H9 (cell line): ENCODE measurements at regions not wholly inside any gene's neighbourhood (a gene's known extent, or its start where the extent isn't known, plus 50 kb on each side); places are given as distances from the start of the nearest gene placed in this dataset.

ENCODE experiments used
- DNase-seq: peaks from one replicate; pipeline ENCODE4 v3.0.0-alpha.2; 2017
- H2AFZ ChIP-seq: one replicate; pipeline ENCODE4 v1.6.1; 2013; ENCODE audit warnings: mild to moderate bottlenecking, low read length, control low read depth, moderate library complexity
- H2AK5ac ChIP-seq: 2 replicates; pipeline ENCODE4 v1.6.1; 2013; ENCODE audit warnings: low read length, control low read depth, mixed read lengths; ENCODE audit not compliant: insufficient read length
- H2BK120ac ChIP-seq: one replicate; pipeline ENCODE4 v1.6.1; 2013; ENCODE audit warnings: low read depth, mild to moderate bottlenecking, low read length, control low read depth, inconsistent platforms; ENCODE audit not compliant: poor library complexity, severe bottlenecking
- H2BK12ac ChIP-seq: 2 replicates; pipeline ENCODE4 v1.6.1; 2013; ENCODE audit warnings: low read length, control low read depth, mixed read lengths, low read depth; ENCODE audit not compliant: insufficient read length
- H2BK15ac ChIP-seq: 2 replicates; pipeline ENCODE4 v1.6.1; 2013; ENCODE audit warnings: low read depth, low read length, control low read depth
- H2BK20ac ChIP-seq: one replicate; pipeline ENCODE4 v1.6.1; 2013; ENCODE audit warnings: low read depth, mild to moderate bottlenecking, low read length, control low read depth, inconsistent platforms; ENCODE audit not compliant: poor library complexity, severe bottlenecking
- H2BK5ac ChIP-seq: 2 replicates; pipeline ENCODE4 v1.6.1; 2013; ENCODE audit warnings: low read length, control low read depth, mixed read lengths; ENCODE audit not compliant: insufficient read length
- H3K14ac ChIP-seq: 2 replicates; pipeline ENCODE4 v1.6.1; 2013; ENCODE audit warnings: low read length, control low read depth; ENCODE audit not compliant: insufficient read depth
- H3K18ac ChIP-seq: 2 replicates; pipeline ENCODE4 v1.6.1; 2013; ENCODE audit warnings: low read depth, mild to moderate bottlenecking, mixed read lengths, low read length, control low read depth; ENCODE audit not compliant: insufficient read length
- H3K23ac ChIP-seq: 2 replicates; pipeline ENCODE4 v1.6.1; 2013; ENCODE audit warnings: low read length, control low read depth, mixed read lengths, low read depth; ENCODE audit not compliant: insufficient read length
- H3K23me2 ChIP-seq: 2 replicates; pipeline ENCODE4 v1.6.1; 2013; ENCODE audit warnings: low read depth, mild to moderate bottlenecking, mixed read lengths, low read length, control low read depth; ENCODE audit not compliant: insufficient read length, poor library complexity, severe bottlenecking
- H3K27ac ChIP-seq: 2 replicates; pipeline ENCODE4 v1.5.1; 2013; ENCODE audit warnings: low read length, control low read depth, mixed read lengths, low read depth; ENCODE audit not compliant: insufficient read length
- H3K27me3 ChIP-seq: 2 replicates; pipeline ENCODE4 v1.6.1; 2013; ENCODE audit warnings: low read length, control low read depth, inconsistent platforms; ENCODE audit not compliant: insufficient read depth
- H3K4ac ChIP-seq: 2 replicates; pipeline ENCODE4 v1.6.1; 2013; ENCODE audit warnings: low read depth, mild to moderate bottlenecking, control low read depth, inconsistent platforms, low read length, moderate library complexity
- H3K4me1 ChIP-seq: 2 replicates; pipeline ENCODE4 v1.6.1; 2013; ENCODE audit warnings: low read length, control low read depth, inconsistent platforms; ENCODE audit not compliant: insufficient read depth
- H3K4me2 ChIP-seq: 2 replicates; pipeline ENCODE4 v1.6.1; 2013; ENCODE audit warnings: low read length, control low read depth, mixed read lengths; ENCODE audit not compliant: insufficient read length, insufficient read depth
- H3K56ac ChIP-seq: 2 replicates; pipeline ENCODE4 v1.6.1; 2013; ENCODE audit warnings: low read depth, mild to moderate bottlenecking, mixed read lengths, low read length, control low read depth; ENCODE audit not compliant: insufficient read length
- H3K79me1 ChIP-seq: 2 replicates; pipeline ENCODE4 v1.6.1; 2013; ENCODE audit warnings: low read depth, mild to moderate bottlenecking, moderate library complexity, low read length, control low read depth, inconsistent platforms; ENCODE audit not compliant: insufficient read depth, poor library complexity, severe bottlenecking
- H3K79me2 ChIP-seq: 2 replicates; pipeline ENCODE4 v1.6.1; 2013; ENCODE audit warnings: low read length, control low read depth, inconsistent platforms; ENCODE audit not compliant: insufficient read depth
- H3K9ac ChIP-seq: 2 replicates; pipeline ENCODE4 v1.6.1; 2013; ENCODE audit warnings: low read length, control low read depth, mixed read lengths; ENCODE audit not compliant: insufficient read length; ENCODE audit errors: extremely low read depth
- H3K9me3 ChIP-seq: one replicate; pipeline ENCODE4 v1.6.1; 2013; ENCODE audit warnings: low read depth, low read length, inconsistent platforms; ENCODE audit not compliant: control insufficient read depth
- H3T11ph ChIP-seq: one replicate; pipeline ENCODE4 v1.6.1; 2013; ENCODE audit warnings: mild to moderate bottlenecking, low read length, control low read depth, inconsistent platforms
- H4K20me1 ChIP-seq: one replicate; pipeline ENCODE4 v1.6.1; 2013; ENCODE audit not compliant: control insufficient read depth, insufficient read length, insufficient read depth
- H4K5ac ChIP-seq: 2 replicates; pipeline ENCODE4 v1.6.1; 2013; ENCODE audit warnings: low read depth, mild to moderate bottlenecking, mixed read lengths, low read length, control low read depth; ENCODE audit not compliant: insufficient read length
- H4K8ac ChIP-seq: replicated peaks from 2 replicates; pipeline ENCODE4 v1.6.1; 2013; ENCODE audit warnings: low read length, control low read depth, mixed read lengths, low read depth; ENCODE audit not compliant: insufficient read length
- H4K91ac ChIP-seq: 2 replicates; pipeline ENCODE4 v1.6.1; 2013; ENCODE audit warnings: low read depth, mild to moderate bottlenecking, moderate library complexity, mixed read lengths, low read length, control low read depth; ENCODE audit not compliant: insufficient read length
- H3K27ac Mint-ChIP-seq, 3 experiments: 2 replicates in 2 of 3; 3 replicates in 1 of 3; pipeline ENCODE4 v1.8.0; 2020 to 2021; ENCODE audit warnings: mixed read lengths in 3 of 3, mild to moderate bottlenecking in 1 of 3, moderate library complexity in 1 of 3
- H3K27me3 Mint-ChIP-seq: 2 replicates; pipeline ENCODE4 v1.8.0; 2021; ENCODE audit warnings: low read depth, mild to moderate bottlenecking, moderate library complexity, mixed read lengths
- H3K36me3 Mint-ChIP-seq, 3 experiments: 2 replicates in 2 of 3; 3 replicates in 1 of 3; pipeline ENCODE4 v1.8.0; 2020 to 2021; ENCODE audit warnings: low read depth in 3 of 3, mixed read lengths in 3 of 3; ENCODE audit not compliant: insufficient read depth in 1 of 3
- H3K4me1 Mint-ChIP-seq, 2 experiments: 2 replicates each; pipeline ENCODE4 v1.8.0; 2020; ENCODE audit warnings: mixed read lengths in 2 of 2
- H3K4me3 Mint-ChIP-seq, 2 experiments: 2 replicates in 1 of 2; 3 replicates in 1 of 2; pipeline ENCODE4 v1.8.0; 2020 to 2021; ENCODE audit warnings: mild to moderate bottlenecking in 2 of 2, mixed read lengths in 2 of 2, moderate library complexity in 1 of 2
- H3K9me3 Mint-ChIP-seq, 2 experiments: 2 replicates in 1 of 2; 3 replicates in 1 of 2; pipeline ENCODE4 v1.8.0; 2020; ENCODE audit warnings: mild to moderate bottlenecking in 2 of 2, mixed read lengths in 2 of 2, moderate library complexity in 1 of 2
- CTCF ChIP-seq: fragments of 200-600 bp; sonication (generic); conservative IDR thresholded peaks from 3 replicates; pipeline ENCODE4 v1.8.0; 2021; ENCODE audit warnings: antibody characterized with exemption, mild to moderate bottlenecking

DNA sequence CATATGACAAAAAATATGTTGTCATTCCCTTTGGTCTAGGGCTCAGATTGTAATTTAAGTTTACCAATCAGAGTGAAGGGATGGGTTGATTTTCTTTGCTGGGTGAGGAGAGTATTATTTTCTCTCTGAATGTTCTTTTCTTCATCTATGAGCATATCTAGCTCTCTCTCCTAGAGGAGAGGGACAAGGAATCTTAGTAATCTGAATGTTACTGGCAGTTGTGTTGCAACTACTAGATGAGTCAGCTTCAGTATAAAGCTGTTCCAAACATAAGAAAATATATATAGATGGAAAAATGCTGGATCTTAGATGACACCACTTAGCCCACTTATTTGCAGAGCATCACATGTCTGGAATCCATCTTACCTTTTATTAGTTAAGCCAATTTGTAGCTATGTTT lies 259.3 kb downstream of the TUSC1 start:
- no peak for TF ChIP-seq CTCF
- peaks cover 23 to 24% of the 10 kb centered on the region in 2 experiments for H3K4me1 Mint-ChIP-seq
- H2BK20ac ChIP-seq = no peak overlapping the region
- no peak overlapping the region for H2BK15ac ChIP-seq
- no peak overlapping the region for H3K56ac ChIP-seq
- H3K79me1 ChIP-seq = no peaks in the 10 kb centered on the region
- no peak overlapping the region for H3K27ac Mint-ChIP-seq
- no peak overlapping the region for H3K4me3 Mint-ChIP-seq
- H3K9ac ChIP-seq = no peak overlapping the region
- H3T11ph ChIP-seq = no peak overlapping the region
- H3K27me3 Mint-ChIP-seq = no peaks in the 10 kb centered on the region
- no peak overlapping the region for H2BK5ac ChIP-seq
- H3K4me1 ChIP-seq = no peaks in the 10 kb centered on the region; the same call in 1 of the 2 replicates
- H3K79me2 ChIP-seq = no peaks in the 10 kb centered on the region
- no peak overlapping the region for H3K27ac ChIP-seq
- H3K36me3 Mint-ChIP-seq = no peaks in the 10 kb centered on the region; a peak in 1 of 7 replicates
- no peak overlapping the region for H2AK5ac ChIP-seq
- no peaks in the 10 kb centered on the region for H3K9me3 Mint-ChIP-seq
- H4K91ac ChIP-seq = no peak overlapping the region
- no peaks in the 10 kb centered on the region for H3K23me2 ChIP-seq
- H3K14ac ChIP-seq = no peak overlapping the region
- no peak overlapping the region for H3K23ac ChIP-seq
- no peak overlapping the region for H4K8ac ChIP-seq
- H2BK12ac ChIP-seq = no peak overlapping the region
- H3K18ac ChIP-seq = no peak overlapping the region
- no peaks in the 10 kb centered on the region for H3K9me3 ChIP-seq
- no peak for DNase-seq
- H2BK120ac ChIP-seq = no peak overlapping the region
- H3K4me2 ChIP-seq = no peak overlapping the region
- H4K20me1 ChIP-seq = no peaks in the 10 kb centered on the region
- no peak overlapping the region for H3K4ac ChIP-seq
- H2AFZ ChIP-seq = no peak overlapping the region
- H4K5ac ChIP-seq = no peak overlapping the region
- H3K27me3 ChIP-seq = no peaks in the 10 kb centered on the region
